Kidney (tissue), 13 donors: ENCODE measurements at regions not wholly inside any gene's neighbourhood (a gene's known extent, or its start where the extent isn't known, plus 50 kb on each side); places are given as distances from the start of the nearest gene placed in this dataset.

Experiments used
- DNase-seq, 5 donors: peaks; one replicate each; pipeline ENCODE4 v3.0.0-alpha.2; 2013 to 2020
- FAIRE-seq: peaks from 2 replicates; lab custom pipeline; 2012; peaks lifted over from hg19 to GRCh38; lab: Jason Lieb, UNC
- H3K27ac ChIP-seq, 2 donors: one replicate each; pipeline ENCODE4 v1.7.0; 2013; ENCODE audit warnings: low read depth in 2 of 2, low read length in 2 of 2, inconsistent platforms in 1 of 2
- H3K27me3 ChIP-seq: one replicate; pipeline ENCODE4 v1.7.1; 2013; ENCODE audit warnings: low read length, inconsistent platforms; ENCODE audit not compliant: control insufficient read depth, insufficient read depth
- H3K36me3 ChIP-seq, 3 donors: one replicate each; pipeline versions ENCODE4 v1.7.0 to v1.7.1; 2013; ENCODE audit warnings: low read length in 3 of 3, control low read depth in 1 of 3, inconsistent platforms in 1 of 3; ENCODE audit not compliant: insufficient read depth in 3 of 3, control insufficient read depth in 2 of 3
- H3K4me1 ChIP-seq, 3 donors: one replicate each; pipeline versions ENCODE4 v1.7.0 to v1.7.1; 2013; ENCODE audit warnings: low read length in 3 of 3, inconsistent platforms in 1 of 3, low read depth in 1 of 3; ENCODE audit not compliant: control insufficient read depth in 2 of 3, insufficient read depth in 2 of 3
- H3K4me3 ChIP-seq, 3 donors: one replicate each; pipeline versions ENCODE4 v1.7.0 to v1.8.1; 2013; ENCODE audit warnings: low read length in 3 of 3, control low read depth in 1 of 3, inconsistent platforms in 1 of 3
- H3K9ac ChIP-seq, 3 donors: one replicate each; pipeline versions ENCODE4 v1.7.0 to v1.7.1; 2013; ENCODE audit warnings: low read length in 3 of 3, control low read depth in 1 of 3, inconsistent platforms in 1 of 3
- H3K9me3 ChIP-seq, 3 donors: one replicate each; pipeline versions ENCODE4 v1.7.0 to v1.7.1; 2013; ENCODE audit warnings: low read length in 3 of 3, control low read depth in 1 of 3, inconsistent platforms in 1 of 3; ENCODE audit not compliant: control insufficient read depth in 2 of 3, insufficient read depth in 1 of 3
- CTCF ChIP-seq: IDR thresholded peaks from 3 replicates; pipeline ENCODE4 v1.5.1; 2012; ENCODE audit warnings: mild to moderate bottlenecking, moderate library complexity, borderline replicate concordance; ENCODE audit not compliant: insufficient read depth; ENCODE audit errors: extremely low read depth
- intact Hi-C: fragments of 100-400 bp; cut with DNase I; formaldehyde crosslinking; loops from one replicate; pipeline ENCODE4 v1.11.1; 2022
- donor health status: control.
- donor health status: control.
- donor health status: control.
- donor health status: control.
- donor health status: control.
- donor health status: DM: yes; HTN: yes; CAD: no.
- donor health status: Normal renal cell carcinoma (clear cell type).

DNA sequence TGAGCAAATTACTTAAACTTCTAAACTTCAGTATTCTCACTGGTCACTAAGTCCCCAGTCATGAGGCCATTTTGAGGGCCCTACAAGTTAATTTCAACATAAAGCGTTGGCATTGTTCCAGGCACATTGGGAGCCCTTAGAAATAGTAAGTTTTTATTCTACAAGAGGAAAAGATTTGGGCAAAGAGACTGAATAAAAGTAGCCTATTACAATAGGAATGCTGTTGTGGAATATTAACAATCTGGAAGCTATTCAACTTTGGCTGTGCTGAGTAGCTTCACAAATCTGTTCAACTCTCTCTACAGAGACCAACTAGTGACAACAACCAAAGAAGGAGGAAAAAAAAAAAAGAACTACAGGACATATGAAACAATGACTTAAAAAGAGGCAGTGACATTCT lies 1287.5 kb upstream of the NXPH2 start:
- Histone ChIP-seq H3K4me1 (no peaks in the 10 kb centered on the region), H3K27ac (no peak overlapping the region), H3K4me3 (no peak overlapping the region), H3K9ac (no peak overlapping the region), H3K36me3 (no peaks in the 10 kb centered on the region), H3K9me3 (no peaks in the 10 kb centered on the region), H3K27me3 (no peaks in the 10 kb centered on the region)
- FAIRE-seq (no peak), DNase-seq (no peak)
- intact Hi-C loops: no loop called here
- no peak for TF ChIP-seq CTCF

- H3K36me3 ChIP-seq: no peaks in the 10 kb centered on the region
- FAIRE-seq (no peak), DNase-seq (no peak)
- intact Hi-C loops: no loop called here
- no peaks in the 10 kb centered on the region for H3K4me1 ChIP-seq
- no peaks in the 10 kb centered on the region for H3K9me3 ChIP-seq
- TF ChIP-seq CTCF: no peak
- H3K4me3 ChIP-seq: no peak overlapping the region
- no peak overlapping the region for H3K9ac ChIP-seq
- no peaks in the 10 kb centered on the region for H3K27me3 ChIP-seq
- no peak overlapping the region for H3K27ac ChIP-seq
Observed at GRCh38 chr2:140064243-140064642, 1284.1 kb upstream of the NXPH2 start.

- Histone ChIP-seq H3K9me3 (no peaks in the 10 kb centered on the region), H3K9ac (no peak overlapping the region), H3K4me1 (no peaks in the 10 kb centered on the region), H3K36me3 (no peaks in the 10 kb centered on the region), H3K27me3 (no peaks in the 10 kb centered on the region), H3K27ac (no peak overlapping the region), H3K4me3 (no peak overlapping the region)
- FAIRE-seq (no peak), DNase-seq (peak in 1 of 5 donors; percentile 68)
- TF ChIP-seq CTCF: no peak
- intact Hi-C loops: no loop called here
Observed at GRCh38 chr2:140063356-140063755, 1283.2 kb upstream of the NXPH2 start.

DNA sequence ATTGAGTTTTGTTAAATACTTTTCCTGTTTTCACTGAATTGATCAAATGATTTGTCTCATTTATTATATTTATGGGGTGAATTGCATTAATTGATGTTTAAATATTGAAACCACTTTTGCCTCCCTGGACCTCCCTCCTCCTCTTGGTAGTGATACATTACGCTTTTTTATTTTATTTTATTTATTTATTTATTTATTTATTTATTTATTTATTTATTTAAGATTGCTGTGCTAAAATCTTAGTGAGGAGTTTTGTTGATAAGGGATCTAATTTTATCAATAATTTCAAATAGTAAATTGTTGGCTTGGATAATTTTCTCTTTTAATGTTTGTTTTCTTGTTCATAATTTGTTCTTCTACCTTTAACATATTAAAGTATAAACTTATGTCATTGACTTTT lies 1281.0 kb upstream of the NXPH2 start:
- Histone ChIP-seq H3K4me3 (no peak overlapping the region), H3K27ac (no peak overlapping the region), H3K4me1 (no peaks in the 10 kb centered on the region), H3K9me3 (no peaks in the 10 kb centered on the region), H3K27me3 (no peaks in the 10 kb centered on the region), H3K9ac (no peak overlapping the region), H3K36me3 (no peaks in the 10 kb centered on the region)
- peak; percentile 68 for FAIRE-seq
- no peak for DNase-seq
- intact Hi-C loops: no loop called here
- no peak for TF ChIP-seq CTCF
